ENCODE measurements at regions not wholly inside any gene's neighbourhood (a gene's known extent, or its start where the extent isn't known, plus 50 kb on each side); places are given as distances from the start of the nearest gene placed in this dataset.

GRCh38 chr5:58041884-58042283 is 418.0 kb downstream of the PLK2 start:
- no peak overlapping the region for H3K4me3 ChIP-seq (ENCODE audit: low read depth in 1 of 3, low read length in 3 of 3)
- no peaks in the 10 kb centered on the region for H3K9me3 ChIP-seq (ENCODE audit: control insufficient read depth in 4 of 4, low read length in 3 of 4)
- H3K36me3 ChIP-seq (ENCODE audit: control insufficient read depth in 4 of 4, insufficient read depth in 3 of 4, low read depth in 1 of 4, low read length in 3 of 4): no peaks in the 10 kb centered on the region
- no peak for DNase-seq (ENCODE audit: low spot score)
- no peaks in the 10 kb centered on the region for H3K27me3 ChIP-seq (ENCODE audit: control insufficient read depth in 4 of 4, insufficient read depth in 4 of 4, low read length in 3 of 4)
- no peak overlapping the region for H3K9ac ChIP-seq (ENCODE audit: low read depth in 1 of 2, low read length in 2 of 2)
- no peak overlapping the region for H3K27ac ChIP-seq (ENCODE audit: low read depth in 1 of 2, low read length in 2 of 2)
- H3K4me1 ChIP-seq (ENCODE audit: control insufficient read depth in 4 of 4, insufficient read depth in 4 of 4, low read length in 3 of 4): peaks cover 0 to 4% (median 3%) of the 10 kb centered on the region in 4 donors
- TF ChIP-seq HNF4G (IDR thresholded peaks at IDR 0.05) (no peak), REST (IDR thresholded peaks at IDR 0.05) (no peak), SP1 (IDR thresholded peaks at IDR 0.05) (no peak), TAF1 (conservative IDR thresholded peaks at IDR 0.05) (no peak), ZBTB33 (IDR thresholded peaks at IDR 0.05) (no peak), JUND (IDR thresholded peaks at IDR 0.05) (no peak), GABPA (IDR thresholded peaks at IDR 0.05 in 1 of 2, conservative IDR thresholded peaks at IDR 0.05 in 1 of 2) (no peak), FOXA1 (IDR thresholded peaks at IDR 0.05) (no peak)
- TF ChIP-seq, protein P1, sequence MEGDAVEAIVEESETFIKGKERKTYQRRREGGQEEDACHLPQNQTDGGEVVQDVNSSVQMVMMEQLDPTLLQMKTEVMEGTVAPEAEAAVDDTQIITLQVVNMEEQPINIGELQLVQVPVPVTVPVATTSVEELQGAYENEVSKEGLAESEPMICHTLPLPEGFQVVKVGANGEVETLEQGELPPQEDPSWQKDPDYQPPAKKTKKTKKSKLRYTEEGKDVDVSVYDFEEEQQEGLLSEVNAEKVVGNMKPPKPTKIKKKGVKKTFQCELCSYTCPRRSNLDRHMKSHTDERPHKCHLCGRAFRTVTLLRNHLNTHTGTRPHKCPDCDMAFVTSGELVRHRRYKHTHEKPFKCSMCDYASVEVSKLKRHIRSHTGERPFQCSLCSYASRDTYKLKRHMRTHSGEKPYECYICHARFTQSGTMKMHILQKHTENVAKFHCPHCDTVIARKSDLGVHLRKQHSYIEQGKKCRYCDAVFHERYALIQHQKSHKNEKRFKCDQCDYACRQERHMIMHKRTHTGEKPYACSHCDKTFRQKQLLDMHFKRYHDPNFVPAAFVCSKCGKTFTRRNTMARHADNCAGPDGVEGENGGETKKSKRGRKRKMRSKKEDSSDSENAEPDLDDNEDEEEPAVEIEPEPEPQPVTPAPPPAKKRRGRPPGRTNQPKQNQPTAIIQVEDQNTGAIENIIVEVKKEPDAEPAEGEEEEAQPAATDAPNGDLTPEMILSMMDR (IDR thresholded peaks at IDR 0.05; ENCODE audit: low read depth, low read length, missing input control): no peak
- 95% methylated on average over 3 of the region's 3 CpGs for WGBS

DNA sequence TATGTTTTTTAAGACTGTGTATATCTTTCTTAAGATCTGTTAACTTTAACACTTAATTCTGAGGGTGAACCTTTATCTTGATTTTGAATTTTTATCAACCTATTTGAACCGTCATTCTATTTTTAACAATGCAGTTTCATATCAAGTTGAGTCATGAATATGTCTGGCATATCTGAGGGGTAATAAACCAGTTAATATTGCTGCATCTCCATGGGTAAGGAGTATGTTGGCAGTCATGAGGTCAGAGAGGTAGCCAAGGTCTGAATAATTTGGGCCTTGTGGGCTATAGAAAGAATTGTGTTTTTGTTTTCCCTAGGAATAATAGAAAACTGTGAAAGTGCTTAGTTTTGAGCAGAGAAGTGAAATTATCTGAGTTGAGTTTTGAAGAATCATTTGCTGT is 419.0 kb downstream of the PLK2 start:
- DNase-seq (ENCODE audit: low spot score): no peak
- Histone ChIP-seq H3K27ac (ENCODE audit: low read depth in 1 of 2, low read length in 2 of 2) (no peak overlapping the region), H3K9ac (ENCODE audit: low read depth in 1 of 2, low read length in 2 of 2) (no peak overlapping the region), H3K4me1 (ENCODE audit: control insufficient read depth in 4 of 4, insufficient read depth in 4 of 4, low read length in 3 of 4) (peaks cover 0 to 4% (median 3%) of the 10 kb centered on the region in 4 donors), H3K27me3 (ENCODE audit: control insufficient read depth in 4 of 4, insufficient read depth in 4 of 4, low read length in 3 of 4) (no peaks in the 10 kb centered on the region), H3K36me3 (ENCODE audit: control insufficient read depth in 4 of 4, insufficient read depth in 3 of 4, low read depth in 1 of 4, low read length in 3 of 4) (no peaks in the 10 kb centered on the region), H3K9me3 (ENCODE audit: control insufficient read depth in 4 of 4, low read length in 3 of 4) (no peaks in the 10 kb centered on the region), H3K4me3 (ENCODE audit: low read depth in 1 of 3, low read length in 3 of 3) (no peak overlapping the region)
- WGBS: 87% methylated on average over 1 of the region's 1 CpG
- no peak for TF ChIP-seq NR2F2 (IDR thresholded peaks at IDR 0.05)
- no peak for TF ChIP-seq GABPA (IDR thresholded peaks at IDR 0.05 in 1 of 2, conservative IDR thresholded peaks at IDR 0.05 in 1 of 2)
- TF ChIP-seq REST (IDR thresholded peaks at IDR 0.05): no peak
- TF ChIP-seq HNF4G (IDR thresholded peaks at IDR 0.05): no peak
- TF ChIP-seq, protein P2, sequence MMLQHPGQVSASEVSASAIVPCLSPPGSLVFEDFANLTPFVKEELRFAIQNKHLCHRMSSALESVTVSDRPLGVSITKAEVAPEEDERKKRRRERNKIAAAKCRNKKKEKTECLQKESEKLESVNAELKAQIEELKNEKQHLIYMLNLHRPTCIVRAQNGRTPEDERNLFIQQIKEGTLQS (IDR thresholded peaks at IDR 0.05): no peak
- no peak for TF ChIP-seq HNF4A (conservative IDR thresholded peaks at IDR 0.05)
- no peak for TF ChIP-seq FOXA1 (IDR thresholded peaks at IDR 0.05)
- no peak for TF ChIP-seq EGR1 (IDR thresholded peaks at IDR 0.05; ENCODE audit: low read depth in 2 of 2)
- TF ChIP-seq RAD21 (IDR thresholded peaks at IDR 0.05): no peak
- TF ChIP-seq RXRA (IDR thresholded peaks at IDR 0.05): no peak
- TF ChIP-seq, protein P1 (IDR thresholded peaks at IDR 0.05; ENCODE audit: low read depth, low read length, missing input control): no peak
- no peak for TF ChIP-seq SP1 (IDR thresholded peaks at IDR 0.05)
- TF ChIP-seq ZBTB33 (IDR thresholded peaks at IDR 0.05): no peak
- TF ChIP-seq YY1 (IDR thresholded peaks at IDR 0.05): no peak

Data from liver (tissue), 8 donors.